OCI-LY7 (cell line): ENCODE measurements at regions not wholly inside any gene's neighbourhood (a gene's known extent, or its start where the extent isn't known, plus 50 kb on each side); places are given as distances from the start of the nearest gene placed in this dataset.

Experiments
- BruUV-seq: library from RNA; stranded (reverse); fragments of 400-500 nt; replicated peaks from 2 replicates; lab custom pipeline; 2021; lab: Mats Ljungman, UMichigan
- CTCF ChIA-PET: fragments of 300-600 bp; sonication (Branson Sonifier 250); formaldehyde crosslinking; loops from one replicate; lab custom pipeline; 2022; ENCODE audit warnings: antibody characterized with exemption; ENCODE audit not compliant: unreplicated experiment; lab: Charles Lee
- POLR2A ChIA-PET: fragments of 300-600 bp; sonication (Branson Sonifier 250); formaldehyde crosslinking; loops from one replicate; lab custom pipeline; 2022; ENCODE audit warnings: antibody characterized with exemption; lab: Charles Lee
- DNase-seq: peaks from one replicate; pipeline ENCODE4 v3.0.0-alpha.2; 2015; ENCODE audit warnings: low spot score
- H2AFZ ChIP-seq: fragments of 200-600 bp; sonication (generic), shearing (Covaris generic); 2 replicates; pipeline ENCODE4 v1.6.1; 2014; ENCODE audit warnings: mild to moderate bottlenecking, antibody characterized with exemption, low read length, moderate library complexity
- H3K27ac ChIP-seq: fragments of 200-600 bp; sonication (generic); 2 replicates; pipeline ENCODE4 v1.5.1; 2014; ENCODE audit warnings: mixed run types, low read depth, mild to moderate bottlenecking, moderate library complexity, low read length, inconsistent platforms; ENCODE audit not compliant: poor library complexity, severe bottlenecking
- H3K36me3 ChIP-seq: fragments of 200-600 bp; sonication (generic); 2 replicates; pipeline ENCODE4 v1.6.1; 2014; ENCODE audit warnings: mild to moderate bottlenecking, antibody characterized with exemption, low read length, moderate library complexity, mixed read lengths; ENCODE audit not compliant: insufficient read depth
- H3K4me1 ChIP-seq: fragments of 200-600 bp; sonication (generic); 2 replicates; pipeline ENCODE4 v1.5.1; 2014; ENCODE audit warnings: mild to moderate bottlenecking, low read length; ENCODE audit not compliant: insufficient read depth, poor library complexity, severe bottlenecking
- H3K4me2 ChIP-seq: fragments of 200-600 bp; sonication (generic); 2 replicates; pipeline ENCODE4 v1.6.1; 2014; ENCODE audit warnings: mild to moderate bottlenecking, low read length
- H3K4me3 ChIP-seq: fragments of 200-600 bp; sonication (generic); 2 replicates; pipeline ENCODE4 v1.5.1; 2014; ENCODE audit warnings: mild to moderate bottlenecking, low read depth, low read length; ENCODE audit not compliant: poor library complexity, severe bottlenecking
- H3K79me2 ChIP-seq: fragments of 200-600 bp; sonication (generic); 2 replicates; pipeline ENCODE4 v1.6.1; 2016; ENCODE audit warnings: low read depth, mild to moderate bottlenecking, low read length, moderate library complexity, mixed read lengths; ENCODE audit not compliant: insufficient read depth
- H3K9me2 ChIP-seq: fragments of 200-600 bp; sonication (generic); 2 replicates; pipeline ENCODE4 v1.6.1; 2016; ENCODE audit warnings: mild to moderate bottlenecking, low read length, mixed read lengths; ENCODE audit not compliant: insufficient read depth
- H3K9me3 ChIP-seq: fragments of 200-600 bp; sonication (generic); 2 replicates; pipeline ENCODE4 v1.6.1; 2014; ENCODE audit warnings: mild to moderate bottlenecking, mixed run types, low read length, mixed read lengths
- H4K20me1 ChIP-seq: fragments of 200-600 bp; sonication (generic); 2 replicates; pipeline ENCODE4 v1.6.1; 2014; ENCODE audit warnings: mild to moderate bottlenecking, antibody characterized with exemption, low read length, moderate library complexity, mixed read lengths; ENCODE audit not compliant: insufficient read depth
- CTCF ChIP-seq: fragments of 200-600 bp; sonication (generic); conservative IDR thresholded peaks from 2 replicates; pipeline ENCODE4 v1.5.1; 2014; ENCODE audit warnings: mild to moderate bottlenecking, antibody characterized with exemption, low read length, moderate library complexity, mixed read lengths
- EZH2phosphoT487 ChIP-seq: fragments of 200-600 bp; sonication (generic); IDR thresholded peaks from 2 replicates; pipeline ENCODE4 v1.6.1; 2018; ENCODE audit warnings: low read depth, borderline replicate concordance, mild to moderate bottlenecking, mixed run types, antibody characterized with exemption, low read length, moderate library complexity, mixed read lengths
- intact Hi-C: fragments of 100-400 bp; cut with micrococcal nuclease; formaldehyde crosslinking; loops from one replicate; pipeline ENCODE4 v1.10.0; 2022; ENCODE audit not compliant: unreplicated experiment

- Histone ChIP-seq H3K36me3 (no peaks in the 10 kb centered on the region), H3K27ac (no peak overlapping the region), H3K79me2 (no peaks in the 10 kb centered on the region), H4K20me1 (no peaks in the 10 kb centered on the region), H3K4me1 (no peaks in the 10 kb centered on the region), H3K4me3 (no peak overlapping the region), H3K9me2 (no peaks in the 10 kb centered on the region), H3K4me2 (no peak overlapping the region), H3K9me3 (0 out of 2 replicates have a peak, but pooled peaks cover 5% of the 10 kb centered on the region), H2AFZ (no peak overlapping the region)
- ChIA-PET POLR2A (no interaction called here), CTCF (no interaction called here)
- TF ChIP-seq EZH2phosphoT487 (no peak), CTCF (no peak)
- no TSS peak for BruUV-seq
- intact Hi-C loops = no loop called here
- DNase-seq = no peak
Observed at GRCh38 chr15:85977586-85977985, 102.1 kb upstream of the AGBL1 start.

- intact Hi-C loops = no loop called here
- H3K4me1 ChIP-seq = no peaks in the 10 kb centered on the region
- H3K9me3 ChIP-seq = 0 out of 2 replicates have a peak, but pooled peaks cover 5% of the 10 kb centered on the region
- BruUV-seq = no TSS peak
- H2AFZ ChIP-seq = no peak overlapping the region
- ChIA-PET POLR2A (no interaction called here), CTCF (no interaction called here)
- no peak overlapping the region for H3K4me2 ChIP-seq
- no peaks in the 10 kb centered on the region for H4K20me1 ChIP-seq
- DNase-seq = no peak
- H3K9me2 ChIP-seq = no peaks in the 10 kb centered on the region
- TF ChIP-seq CTCF (no peak), EZH2phosphoT487 (no peak)
- H3K27ac ChIP-seq = no peak overlapping the region
- no peak overlapping the region for H3K4me3 ChIP-seq
- H3K79me2 ChIP-seq = no peaks in the 10 kb centered on the region
- no peaks in the 10 kb centered on the region for H3K36me3 ChIP-seq
Observed at GRCh38 chr15:85979929-85980328, 99.7 kb upstream of the AGBL1 start.

GRCh38 chr15:85980946-85981345 is 98.7 kb upstream of the AGBL1 start:
- Histone ChIP-seq H3K4me2 (no peak overlapping the region), H3K4me3 (no peak overlapping the region), H2AFZ (no peak overlapping the region), H3K27ac (no peak overlapping the region), H3K36me3 (no peaks in the 10 kb centered on the region), H3K9me2 (no peaks in the 10 kb centered on the region), H3K9me3 (0 out of 2 replicates have a peak, but pooled peaks cover 4% of the 10 kb centered on the region), H3K4me1 (no peaks in the 10 kb centered on the region), H4K20me1 (no peaks in the 10 kb centered on the region), H3K79me2 (no peaks in the 10 kb centered on the region)
- TF ChIP-seq EZH2phosphoT487 (no peak), CTCF (no peak)
- BruUV-seq = no TSS peak
- ChIA-PET POLR2A (interaction anchor here (1.0 kb wide), 1 partner anchor 476 kb away, joined by 3 read pairs; no protein-coding TSS in a partner anchor), CTCF (no interaction called here)
- no peak for DNase-seq
- intact Hi-C loops = no loop called here
